ENCODE measurements at regions not wholly inside any gene's neighbourhood (a gene's known extent, or its start where the extent isn't known, plus 50 kb on each side); places are given as distances from the start of the nearest gene placed in this dataset.

- TF ChIP-seq POLR2A (IDR thresholded peaks at IDR 0.05; ENCODE audit: low read depth): no peak
- TF ChIP-seq POLR2AphosphoS5 (IDR thresholded peaks at IDR 0.05): no peak
- TF ChIP-seq CTCF (IDR thresholded peaks at IDR 0.05): no peak
- TF ChIP-seq EP300 (IDR thresholded peaks at IDR 0.05): no peak
- H3K9me3 ChIP-seq: no peaks in the 10 kb centered on the region
- no peak for DNase-seq (ENCODE audit: extremely low spot score)
- no peak overlapping the region for H3K4me3 ChIP-seq
- no peak overlapping the region for H3K27ac ChIP-seq (replicated peaks in 1 of 4)
- no peaks in the 10 kb centered on the region for H3K27me3 ChIP-seq
- peaks cover 0 to 9% (median 0%) of the 10 kb centered on the region in 4 donors for H3K4me1 ChIP-seq
- no peaks in the 10 kb centered on the region for H3K36me3 ChIP-seq
- intact Hi-C loops (cut with DNase I): no loop called here
Measured at GRCh38 chr5:158644301-158644700, 455.4 kb downstream of the EBF1 start.

- H3K9me3 ChIP-seq: no peaks in the 10 kb centered on the region
- DNase-seq (ENCODE audit: extremely low spot score): no peak
- peaks cover 0 to 9% (median 0%) of the 10 kb centered on the region in 4 donors for H3K4me1 ChIP-seq
- intact Hi-C loops (cut with DNase I): no loop called here
- no peaks in the 10 kb centered on the region for H3K36me3 ChIP-seq
- WGBS: 56% methylated on average over 1 of the region's 1 CpG
- no peaks in the 10 kb centered on the region for H3K27me3 ChIP-seq
- TF ChIP-seq CTCF (IDR thresholded peaks at IDR 0.05) (no peak), EP300 (IDR thresholded peaks at IDR 0.05) (no peak), POLR2A (IDR thresholded peaks at IDR 0.05; ENCODE audit: low read depth) (no peak)
- H3K4me3 ChIP-seq: no peak overlapping the region
- H3K27ac ChIP-seq (replicated peaks in 1 of 4): no peak overlapping the region
Measured at GRCh38 chr5:158643840-158644239, 455.9 kb downstream of the EBF1 start.

GRCh38 chr5:158642879-158643278 lies 456.8 kb downstream of the EBF1 start:
- intact Hi-C loops (cut with DNase I): no loop called here
- peaks cover 0 to 9% (median 0%) of the 10 kb centered on the region in 4 donors for H3K4me1 ChIP-seq
- no peak for TF ChIP-seq CTCF (IDR thresholded peaks at IDR 0.05)
- H3K4me3 ChIP-seq: no peak overlapping the region
- no peak overlapping the region for H3K27ac ChIP-seq (replicated peaks in 1 of 4)
- no peaks in the 10 kb centered on the region for H3K36me3 ChIP-seq
- no peak for DNase-seq (ENCODE audit: extremely low spot score)
- no peaks in the 10 kb centered on the region for H3K27me3 ChIP-seq
- no peaks in the 10 kb centered on the region for H3K9me3 ChIP-seq

GRCh38 chr5:158641016-158641415 lies 458.7 kb downstream of the EBF1 start:
- Histone ChIP-seq H3K36me3 (no peaks in the 10 kb centered on the region), H3K9me3 (no peaks in the 10 kb centered on the region), H3K27me3 (no peaks in the 10 kb centered on the region), H3K27ac (replicated peaks in 1 of 4) (no peak overlapping the region), H3K4me1 (peaks cover 0 to 9% (median 0%) of the 10 kb centered on the region in 4 donors), H3K4me3 (no peak overlapping the region)
- TF ChIP-seq EP300 (IDR thresholded peaks at IDR 0.05): no peak
- TF ChIP-seq POLR2A (IDR thresholded peaks at IDR 0.05; ENCODE audit: low read depth): no peak
- TF ChIP-seq CTCF (IDR thresholded peaks at IDR 0.05): no peak
- no peak for TF ChIP-seq POLR2AphosphoS5 (IDR thresholded peaks at IDR 0.05)
- 95% methylated on average over 3 of the region's 3 CpGs for WGBS
- intact Hi-C loops (cut with DNase I): no loop called here
- no peak for DNase-seq (ENCODE audit: extremely low spot score)

- DNase-seq (ENCODE audit: extremely low spot score): no peak
- Histone ChIP-seq H3K4me3 (no peak overlapping the region), H3K27me3 (no peaks in the 10 kb centered on the region), H3K27ac (replicated peaks in 1 of 4) (no peak overlapping the region), H3K36me3 (no peaks in the 10 kb centered on the region), H3K4me1 (peaks cover 0 to 9% (median 0%) of the 10 kb centered on the region in 4 donors), H3K9me3 (no peaks in the 10 kb centered on the region)
- 87% methylated on average over 2 of the region's 2 CpGs for WGBS
- intact Hi-C loops (cut with DNase I): no loop called here
- TF ChIP-seq POLR2A (IDR thresholded peaks at IDR 0.05; ENCODE audit: low read depth) (no peak), POLR2AphosphoS5 (IDR thresholded peaks at IDR 0.05) (no peak), CTCF (IDR thresholded peaks at IDR 0.05) (no peak), EP300 (IDR thresholded peaks at IDR 0.05) (no peak)
Measured at GRCh38 chr5:158640593-158640980, 459.1 kb downstream of the EBF1 start.

Data from esophagus muscularis mucosa (tissue), 4 donors.